H9 (cell line): ENCODE measurements at regions not wholly inside any gene's neighbourhood (a gene's known extent, or its start where the extent isn't known, plus 50 kb on each side); places are given as distances from the start of the nearest gene placed in this dataset.
"Not testable (repeated sequence)": the region's sequence is repeated elsewhere in the genome, so short reads cannot be mapped to it uniquely, and the experiment has no call there.

ENCODE experiments used
- DNase-seq: peaks from one replicate; pipeline ENCODE4 v3.0.0-alpha.2; 2017
- H2AFZ ChIP-seq: one replicate; pipeline ENCODE4 v1.6.1; 2013; ENCODE audit warnings: mild to moderate bottlenecking, low read length, control low read depth, moderate library complexity
- H2AK5ac ChIP-seq: 2 replicates; pipeline ENCODE4 v1.6.1; 2013; ENCODE audit warnings: low read length, control low read depth, mixed read lengths; ENCODE audit not compliant: insufficient read length
- H2BK120ac ChIP-seq: one replicate; pipeline ENCODE4 v1.6.1; 2013; ENCODE audit warnings: low read depth, mild to moderate bottlenecking, low read length, control low read depth, inconsistent platforms; ENCODE audit not compliant: poor library complexity, severe bottlenecking
- H2BK12ac ChIP-seq: 2 replicates; pipeline ENCODE4 v1.6.1; 2013; ENCODE audit warnings: low read length, control low read depth, mixed read lengths, low read depth; ENCODE audit not compliant: insufficient read length
- H2BK15ac ChIP-seq: 2 replicates; pipeline ENCODE4 v1.6.1; 2013; ENCODE audit warnings: low read depth, low read length, control low read depth
- H2BK20ac ChIP-seq: one replicate; pipeline ENCODE4 v1.6.1; 2013; ENCODE audit warnings: low read depth, mild to moderate bottlenecking, low read length, control low read depth, inconsistent platforms; ENCODE audit not compliant: poor library complexity, severe bottlenecking
- H2BK5ac ChIP-seq: 2 replicates; pipeline ENCODE4 v1.6.1; 2013; ENCODE audit warnings: low read length, control low read depth, mixed read lengths; ENCODE audit not compliant: insufficient read length
- H3K14ac ChIP-seq: 2 replicates; pipeline ENCODE4 v1.6.1; 2013; ENCODE audit warnings: low read length, control low read depth; ENCODE audit not compliant: insufficient read depth
- H3K18ac ChIP-seq: 2 replicates; pipeline ENCODE4 v1.6.1; 2013; ENCODE audit warnings: low read depth, mild to moderate bottlenecking, mixed read lengths, low read length, control low read depth; ENCODE audit not compliant: insufficient read length
- H3K23ac ChIP-seq: 2 replicates; pipeline ENCODE4 v1.6.1; 2013; ENCODE audit warnings: low read length, control low read depth, mixed read lengths, low read depth; ENCODE audit not compliant: insufficient read length
- H3K23me2 ChIP-seq: 2 replicates; pipeline ENCODE4 v1.6.1; 2013; ENCODE audit warnings: low read depth, mild to moderate bottlenecking, mixed read lengths, low read length, control low read depth; ENCODE audit not compliant: insufficient read length, poor library complexity, severe bottlenecking
- H3K27ac ChIP-seq: 2 replicates; pipeline ENCODE4 v1.5.1; 2013; ENCODE audit warnings: low read length, control low read depth, mixed read lengths, low read depth; ENCODE audit not compliant: insufficient read length
- H3K27me3 ChIP-seq: 2 replicates; pipeline ENCODE4 v1.6.1; 2013; ENCODE audit warnings: low read length, control low read depth, inconsistent platforms; ENCODE audit not compliant: insufficient read depth
- H3K4ac ChIP-seq: 2 replicates; pipeline ENCODE4 v1.6.1; 2013; ENCODE audit warnings: low read depth, mild to moderate bottlenecking, control low read depth, inconsistent platforms, low read length, moderate library complexity
- H3K4me1 ChIP-seq: 2 replicates; pipeline ENCODE4 v1.6.1; 2013; ENCODE audit warnings: low read length, control low read depth, inconsistent platforms; ENCODE audit not compliant: insufficient read depth
- H3K4me2 ChIP-seq: 2 replicates; pipeline ENCODE4 v1.6.1; 2013; ENCODE audit warnings: low read length, control low read depth, mixed read lengths; ENCODE audit not compliant: insufficient read length, insufficient read depth
- H3K56ac ChIP-seq: 2 replicates; pipeline ENCODE4 v1.6.1; 2013; ENCODE audit warnings: low read depth, mild to moderate bottlenecking, mixed read lengths, low read length, control low read depth; ENCODE audit not compliant: insufficient read length
- H3K79me1 ChIP-seq: 2 replicates; pipeline ENCODE4 v1.6.1; 2013; ENCODE audit warnings: low read depth, mild to moderate bottlenecking, moderate library complexity, low read length, control low read depth, inconsistent platforms; ENCODE audit not compliant: insufficient read depth, poor library complexity, severe bottlenecking
- H3K79me2 ChIP-seq: 2 replicates; pipeline ENCODE4 v1.6.1; 2013; ENCODE audit warnings: low read length, control low read depth, inconsistent platforms; ENCODE audit not compliant: insufficient read depth
- H3K9ac ChIP-seq: 2 replicates; pipeline ENCODE4 v1.6.1; 2013; ENCODE audit warnings: low read length, control low read depth, mixed read lengths; ENCODE audit not compliant: insufficient read length; ENCODE audit errors: extremely low read depth
- H3K9me3 ChIP-seq: one replicate; pipeline ENCODE4 v1.6.1; 2013; ENCODE audit warnings: low read depth, low read length, inconsistent platforms; ENCODE audit not compliant: control insufficient read depth
- H3T11ph ChIP-seq: one replicate; pipeline ENCODE4 v1.6.1; 2013; ENCODE audit warnings: mild to moderate bottlenecking, low read length, control low read depth, inconsistent platforms
- H4K20me1 ChIP-seq: one replicate; pipeline ENCODE4 v1.6.1; 2013; ENCODE audit not compliant: control insufficient read depth, insufficient read length, insufficient read depth
- H4K5ac ChIP-seq: 2 replicates; pipeline ENCODE4 v1.6.1; 2013; ENCODE audit warnings: low read depth, mild to moderate bottlenecking, mixed read lengths, low read length, control low read depth; ENCODE audit not compliant: insufficient read length
- H4K8ac ChIP-seq: replicated peaks from 2 replicates; pipeline ENCODE4 v1.6.1; 2013; ENCODE audit warnings: low read length, control low read depth, mixed read lengths, low read depth; ENCODE audit not compliant: insufficient read length
- H4K91ac ChIP-seq: 2 replicates; pipeline ENCODE4 v1.6.1; 2013; ENCODE audit warnings: low read depth, mild to moderate bottlenecking, moderate library complexity, mixed read lengths, low read length, control low read depth; ENCODE audit not compliant: insufficient read length
- H3K27ac Mint-ChIP-seq, 3 experiments: 2 replicates in 2 of 3; 3 replicates in 1 of 3; pipeline ENCODE4 v1.8.0; 2020 to 2021; ENCODE audit warnings: mixed read lengths in 3 of 3, mild to moderate bottlenecking in 1 of 3, moderate library complexity in 1 of 3
- H3K27me3 Mint-ChIP-seq: 2 replicates; pipeline ENCODE4 v1.8.0; 2021; ENCODE audit warnings: low read depth, mild to moderate bottlenecking, moderate library complexity, mixed read lengths
- H3K36me3 Mint-ChIP-seq, 3 experiments: 2 replicates in 2 of 3; 3 replicates in 1 of 3; pipeline ENCODE4 v1.8.0; 2020 to 2021; ENCODE audit warnings: low read depth in 3 of 3, mixed read lengths in 3 of 3; ENCODE audit not compliant: insufficient read depth in 1 of 3
- H3K4me1 Mint-ChIP-seq, 2 experiments: 2 replicates each; pipeline ENCODE4 v1.8.0; 2020; ENCODE audit warnings: mixed read lengths in 2 of 2
- H3K4me3 Mint-ChIP-seq, 2 experiments: 2 replicates in 1 of 2; 3 replicates in 1 of 2; pipeline ENCODE4 v1.8.0; 2020 to 2021; ENCODE audit warnings: mild to moderate bottlenecking in 2 of 2, mixed read lengths in 2 of 2, moderate library complexity in 1 of 2
- H3K9me3 Mint-ChIP-seq, 2 experiments: 2 replicates in 1 of 2; 3 replicates in 1 of 2; pipeline ENCODE4 v1.8.0; 2020; ENCODE audit warnings: mild to moderate bottlenecking in 2 of 2, mixed read lengths in 2 of 2, moderate library complexity in 1 of 2
- WGBS: extraction: QIAGEN DNeasy Blood & Tissue Kit; methylation state at CpG from one replicate; pipeline ENCODE4 v1.1.7; 2013; ENCODE audit warnings: missing lambda C conversion rate, low lambda C conversion rate, mixed read lengths; ENCODE audit not compliant: insufficient read length; ENCODE audit errors: extremely low coverage; 5-methylcytosine and 5-hydroxymethylcytosine counted together
- TF ChIP-seq, protein P1 (sequence below): fragments of 200-600 bp; sonication (generic); conservative IDR thresholded peaks from 3 replicates; pipeline ENCODE4 v1.8.0; 2021; ENCODE audit warnings: antibody characterized with exemption, mild to moderate bottlenecking

DNA sequence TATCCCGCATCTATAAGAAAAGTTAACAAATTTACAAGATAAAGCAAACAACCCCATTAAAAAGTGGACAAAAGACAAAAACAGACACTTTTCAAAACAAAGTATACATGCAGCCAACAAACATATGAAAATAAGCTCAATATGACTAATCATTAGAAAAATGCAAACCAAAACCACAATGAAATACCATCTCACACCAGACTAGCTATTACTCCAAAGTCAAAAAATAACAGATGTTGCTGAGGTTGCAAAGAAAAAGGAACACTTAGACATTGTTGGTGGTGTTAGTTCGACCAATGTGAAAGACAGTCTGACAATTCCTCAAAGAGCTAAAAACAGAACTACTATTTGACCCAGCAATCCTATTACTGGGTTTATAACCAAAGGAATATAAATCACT lies 968.6 kb upstream of the USP15 start:
- no peaks in the 10 kb centered on the region for H3K27me3 Mint-ChIP-seq
- Histone ChIP-seq H3K23me2 (no peaks in the 10 kb centered on the region), H3K27ac (no peak overlapping the region), H3K23ac (no peak overlapping the region), H2BK15ac (no peak overlapping the region), H3K4ac (no peak overlapping the region), H3K4me1 (no peaks in the 10 kb centered on the region), H2BK120ac (no peak overlapping the region), H2BK5ac (no peak overlapping the region), H3K14ac (no peak overlapping the region), H2BK12ac (no peak overlapping the region), H3K9ac (no peak overlapping the region), H2BK20ac (no peak overlapping the region), H3K79me2 (no peaks in the 10 kb centered on the region), H3T11ph (no peak overlapping the region), H4K91ac (no peak overlapping the region), H3K79me1 (no peaks in the 10 kb centered on the region), H4K8ac (no peak overlapping the region), H4K20me1 (no peaks in the 10 kb centered on the region), H4K5ac (no peak overlapping the region), H2AK5ac (no peak overlapping the region), H3K9me3 (peaks cover 6% of the 10 kb centered on the region), H3K27me3 (no peaks in the 10 kb centered on the region), H2AFZ (no peak overlapping the region), H3K4me2 (no peak overlapping the region), H3K18ac (no peak overlapping the region), H3K56ac (no peak overlapping the region)
- peaks cover 59 to 64% of the 10 kb centered on the region in 2 experiments for H3K9me3 Mint-ChIP-seq
- H3K4me1 Mint-ChIP-seq: no peaks in the 10 kb centered on the region
- H3K27ac Mint-ChIP-seq: no peak overlapping the region
- no CpG with 5 or more reads among the region's 2 CpGs for WGBS
- no peak overlapping the region for H3K4me3 Mint-ChIP-seq
- DNase-seq: no peak
- TF ChIP-seq, protein P1, sequence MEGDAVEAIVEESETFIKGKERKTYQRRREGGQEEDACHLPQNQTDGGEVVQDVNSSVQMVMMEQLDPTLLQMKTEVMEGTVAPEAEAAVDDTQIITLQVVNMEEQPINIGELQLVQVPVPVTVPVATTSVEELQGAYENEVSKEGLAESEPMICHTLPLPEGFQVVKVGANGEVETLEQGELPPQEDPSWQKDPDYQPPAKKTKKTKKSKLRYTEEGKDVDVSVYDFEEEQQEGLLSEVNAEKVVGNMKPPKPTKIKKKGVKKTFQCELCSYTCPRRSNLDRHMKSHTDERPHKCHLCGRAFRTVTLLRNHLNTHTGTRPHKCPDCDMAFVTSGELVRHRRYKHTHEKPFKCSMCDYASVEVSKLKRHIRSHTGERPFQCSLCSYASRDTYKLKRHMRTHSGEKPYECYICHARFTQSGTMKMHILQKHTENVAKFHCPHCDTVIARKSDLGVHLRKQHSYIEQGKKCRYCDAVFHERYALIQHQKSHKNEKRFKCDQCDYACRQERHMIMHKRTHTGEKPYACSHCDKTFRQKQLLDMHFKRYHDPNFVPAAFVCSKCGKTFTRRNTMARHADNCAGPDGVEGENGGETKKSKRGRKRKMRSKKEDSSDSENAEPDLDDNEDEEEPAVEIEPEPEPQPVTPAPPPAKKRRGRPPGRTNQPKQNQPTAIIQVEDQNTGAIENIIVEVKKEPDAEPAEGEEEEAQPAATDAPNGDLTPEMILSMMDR: no peak
- peaks cover 23 to 60% (median 25%) of the 10 kb centered on the region in 3 experiments for H3K36me3 Mint-ChIP-seq

GRCh38 chr12:61294011-61294410 lies 966.2 kb upstream of the USP15 start:
- not testable (repeated sequence) for H3K23me2 ChIP-seq, H2AK5ac ChIP-seq, H3K9ac ChIP-seq, H3K79me2 ChIP-seq, H4K5ac ChIP-seq, H3K4ac ChIP-seq, H4K20me1 ChIP-seq, H3K79me1 ChIP-seq, H3K27me3 ChIP-seq, H3K56ac ChIP-seq, H3K27ac ChIP-seq, H4K91ac ChIP-seq, H3K18ac ChIP-seq, H3K9me3 ChIP-seq, H2BK15ac ChIP-seq, H3K4me1 Mint-ChIP-seq, H3K4me3 Mint-ChIP-seq, H2BK12ac ChIP-seq, H3K14ac ChIP-seq, H3K27me3 Mint-ChIP-seq, H3K23ac ChIP-seq, H2AFZ ChIP-seq, DNase-seq, H3K4me1 ChIP-seq, H3T11ph ChIP-seq, H2BK120ac ChIP-seq, H2BK5ac ChIP-seq, H4K8ac ChIP-seq, H3K4me2 ChIP-seq, H2BK20ac ChIP-seq, H3K27ac Mint-ChIP-seq
- peaks cover 42 to 48% of the 10 kb centered on the region in 2 experiments for H3K9me3 Mint-ChIP-seq
- no CpG with 5 or more reads among the region's 13 CpGs for WGBS
- H3K36me3 Mint-ChIP-seq: peaks cover 9 to 41% (median 14%) of the 10 kb centered on the region in 3 experiments
